C1 segment of cervical spinal cord (tissue), 14 donors: ENCODE measurements at regions not wholly inside any gene's neighbourhood (a gene's known extent, or its start where the extent isn't known, plus 50 kb on each side); places are given as distances from the start of the nearest gene placed in this dataset.
"Not testable (repeated sequence)": the region's sequence is repeated elsewhere in the genome, so short reads cannot be mapped to it uniquely, and the experiment has no call there.

Experiments
- DNase-seq, 14 donors: peaks; one replicate each; lab custom pipeline; 2025; lab: John Stamatoyannopoulos, UW

- DNase-seq = no peak
Measured at GRCh38 chr12:58645946-58646345, 274.4 kb downstream of the LRIG3 start.

GRCh38 chr12:58647495-58647894, 272.8 kb downstream of the LRIG3 start:
- no peak for DNase-seq

- no peak for DNase-seq
Measured at GRCh38 chr12:58648176-58648575, 272.1 kb downstream of the LRIG3 start.

GRCh38 chr12:58651850-58652249, 268.5 kb downstream of the LRIG3 start:
- DNase-seq = no peak

- no peak for DNase-seq
Measured at GRCh38 chr12:58654021-58654420, 266.3 kb downstream of the LRIG3 start.

- no peak for DNase-seq
Measured at GRCh38 chr12:58655375-58655774, 264.9 kb downstream of the LRIG3 start.

- no peak for DNase-seq
Measured at GRCh38 chr12:58656254-58657009, 263.9 kb downstream of the LRIG3 start.

GRCh38 chr12:58657190-58657589, 263.1 kb downstream of the LRIG3 start:
- DNase-seq = no peak

- no peak for DNase-seq
Measured at GRCh38 chr12:58665375-58665774, 254.9 kb downstream of the LRIG3 start.

GRCh38 chr12:58668233-58668632, 252.1 kb downstream of the LRIG3 start:
- DNase-seq = no peak

GRCh38 chr12:58668871-58669270, 251.4 kb downstream of the LRIG3 start:
- DNase-seq = no peak

GRCh38 chr12:58670623-58671022, 249.7 kb downstream of the LRIG3 start:
- no peak for DNase-seq

GRCh38 chr12:58671196-58671595, 249.1 kb downstream of the LRIG3 start:
- no peak for DNase-seq

GRCh38 chr12:58673021-58673420, 247.3 kb downstream of the LRIG3 start:
- no peak for DNase-seq

GRCh38 chr12:58677833-58678232, 242.5 kb downstream of the LRIG3 start:
- not testable (repeated sequence) for DNase-seq

- DNase-seq = no peak
Measured at GRCh38 chr12:58678753-58679152, 241.6 kb downstream of the LRIG3 start.

- DNase-seq = no peak
Measured at GRCh38 chr12:58681730-58682129, 238.6 kb downstream of the LRIG3 start.

GRCh38 chr12:58695263-58695662, 225.0 kb downstream of the LRIG3 start:
- DNase-seq = no peak

GRCh38 chr12:58701536-58701935, 218.8 kb downstream of the LRIG3 start:
- no peak for DNase-seq

GRCh38 chr12:58703866-58704265, 216.4 kb downstream of the LRIG3 start:
- DNase-seq = no peak

GRCh38 chr12:58704770-58705169, 215.5 kb downstream of the LRIG3 start:
- not testable (repeated sequence) for DNase-seq

- DNase-seq = no peak
Measured at GRCh38 chr12:58710901-58711300, 209.4 kb downstream of the LRIG3 start.

GRCh38 chr12:58711974-58712373, 208.3 kb downstream of the LRIG3 start:
- no peak for DNase-seq

GRCh38 chr12:58712976-58713375, 207.3 kb downstream of the LRIG3 start:
- no peak for DNase-seq
